Endothelial cell of umbilical vein (primary cell): ENCODE measurements at regions not wholly inside any gene's neighbourhood (a gene's known extent, or its start where the extent isn't known, plus 50 kb on each side); places are given as distances from the start of the nearest gene placed in this dataset.

Source experiments
- BruUV-seq: library from RNA; stranded (reverse); fragments of 400-500 nt; replicated peaks from 2 replicates; lab custom pipeline; 2021; lab: Mats Ljungman, UMichigan
- CTCF ChIA-PET: fragments of 300-600, 350-600 bp; sonication (Branson Sonifier 250); formaldehyde crosslinking; loops from one replicate; lab custom pipeline; 2021; ENCODE audit warnings: antibody characterized with exemption, inconsistent platforms; lab: Charles Lee
- POLR2A ChIA-PET: fragments of 300-600, 350-600 bp; sonication (Branson Sonifier 250); formaldehyde crosslinking; loops from one replicate; lab custom pipeline; 2021; ENCODE audit warnings: antibody characterized with exemption, inconsistent platforms; lab: Charles Lee
- DNase-seq: peaks from one replicate; pipeline ENCODE4 v3.0.0-alpha.2; 2011; ENCODE audit warnings: low read depth, low spot score
- FAIRE-seq: peaks from 2 replicates; lab custom pipeline; 2011; peaks lifted over from hg19 to GRCh38; lab: Jason Lieb, UNC
- H2AFZ ChIP-seq: 2 replicates; pipeline ENCODE4 v1.6.0; 2012; ENCODE audit warnings: low read depth, low read length, control low read depth, inconsistent platforms
- H3K27ac ChIP-seq: 2 replicates; pipeline ENCODE4 v1.5.1; 2011; ENCODE audit warnings: low read depth, mild to moderate bottlenecking, control low read depth, low read length, moderate library complexity; ENCODE audit not compliant: insufficient read depth
- H3K27me3 ChIP-seq, 2 experiments: 2 replicates each; pipeline versions ENCODE4 v1.6.0 to v1.6.1; 2011; ENCODE audit warnings: low read length in 2 of 2, mixed read lengths in 1 of 2; ENCODE audit not compliant: control insufficient read depth in 2 of 2, insufficient read depth in 2 of 2
- H3K36me3 ChIP-seq, 2 experiments: 2 replicates in 1 of 2; 3 replicates in 1 of 2; pipeline ENCODE4 v1.5.1; 2011; ENCODE audit warnings: low read length in 2 of 2, mild to moderate bottlenecking in 1 of 2, moderate library complexity in 1 of 2; ENCODE audit not compliant: control insufficient read depth in 2 of 2, insufficient read depth in 2 of 2; ENCODE audit errors: extremely low read depth in 1 of 2
- H3K4me1 ChIP-seq: 3 replicates; pipeline ENCODE4 v1.5.1; 2011; ENCODE audit warnings: mild to moderate bottlenecking, low read length; ENCODE audit not compliant: control insufficient read depth, insufficient read depth; ENCODE audit errors: extremely low read depth
- H3K4me2 ChIP-seq: 2 replicates; pipeline ENCODE4 v1.6.1; 2011; ENCODE audit warnings: low read length, control low read depth, mixed read lengths; ENCODE audit not compliant: insufficient read depth
- H3K4me3 ChIP-seq, 3 experiments: fragments of 200-600 bp in 1 of 3; sonication (generic), shearing (Covaris generic) in 1 of 3; replicated peaks in 1 of 3; 2 replicates each; pipeline ENCODE4 v1.5.1; 2011 to 2016; ENCODE audit warnings: control low read depth in 3 of 3, low read length in 3 of 3, mild to moderate bottlenecking in 2 of 3, inconsistent platforms in 1 of 3, low read depth in 1 of 3, moderate library complexity in 1 of 3; ENCODE audit not compliant: insufficient read depth in 1 of 3
- H3K79me2 ChIP-seq: 2 replicates; pipeline ENCODE4 v1.6.0; 2012; ENCODE audit warnings: low read length, inconsistent platforms; ENCODE audit not compliant: control insufficient read depth, insufficient read depth
- H3K9ac ChIP-seq: replicated peaks from 2 replicates; pipeline ENCODE3; 2011; ENCODE audit warnings: low read length, control low read depth; ENCODE audit not compliant: insufficient read depth; ENCODE audit errors: extremely low read depth
- H3K9me1 ChIP-seq: replicated peaks from 3 replicates; pipeline ENCODE4 v1.6.0; 2011; ENCODE audit warnings: mild to moderate bottlenecking, low read length; ENCODE audit not compliant: control insufficient read depth, insufficient read depth; ENCODE audit errors: extremely low read depth
- H3K9me3 ChIP-seq: replicated peaks from 2 replicates; pipeline ENCODE4 v1.5.1; 2012; ENCODE audit warnings: low read length, inconsistent platforms; ENCODE audit not compliant: control insufficient read depth, insufficient read depth
- H4K20me1 ChIP-seq: replicated peaks from 2 replicates; pipeline ENCODE3; 2011; ENCODE audit warnings: mild to moderate bottlenecking, low read length; ENCODE audit not compliant: control insufficient read depth, insufficient read depth; ENCODE audit errors: extremely low read depth
- CTCF ChIP-seq, 2 donors: IDR thresholded peaks; 1 replicate in 1 of 2; 2 replicates in 1 of 2; pipeline ENCODE4 v1.5.1; 2011; ENCODE audit warnings: low read length in 2 of 2, mild to moderate bottlenecking in 2 of 2, moderate library complexity in 2 of 2, control low read depth in 1 of 2, inconsistent platforms in 1 of 2, low read depth in 1 of 2; ENCODE audit not compliant: insufficient read depth in 1 of 2; ENCODE audit errors: extremely low read depth in 1 of 2
- EZH2 ChIP-seq: IDR thresholded peaks from 2 replicates; pipeline ENCODE4 v1.6.1; 2012; ENCODE audit warnings: borderline replicate concordance, low read depth, mild to moderate bottlenecking, moderate library complexity, low read length, inconsistent platforms; ENCODE audit not compliant: severe bottlenecking
- FOS ChIP-seq: IDR thresholded peaks from 2 replicates; pipeline ENCODE4 v1.6.1; 2011; ENCODE audit warnings: mild to moderate bottlenecking, low read length, moderate library complexity, borderline replicate concordance; ENCODE audit not compliant: insufficient read depth
- GATA2 ChIP-seq: IDR thresholded peaks from 2 replicates; pipeline ENCODE4 v1.7.0; 2011; ENCODE audit warnings: low read depth, mild to moderate bottlenecking, moderate library complexity, mixed read lengths, low read length; ENCODE audit not compliant: insufficient read length, insufficient read depth
- MAX ChIP-seq: IDR thresholded peaks from 2 replicates; pipeline ENCODE4 v1.6.1; 2011; ENCODE audit not compliant: insufficient read depth, insufficient read length
- MYC ChIP-seq: IDR thresholded peaks from one replicate; pipeline ENCODE4 v1.6.1; 2011; ENCODE audit warnings: mild to moderate bottlenecking, low read depth, low read length
- POLR2A ChIP-seq: IDR thresholded peaks from 2 replicates; pipeline ENCODE4 v1.6.1; 2012; ENCODE audit warnings: low read depth, mild to moderate bottlenecking, control low read depth, low read length
- POLR2AphosphoS5 ChIP-seq: IDR thresholded peaks from 2 replicates; pipeline ENCODE4 v1.6.1; 2012; ENCODE audit warnings: low read depth, mild to moderate bottlenecking, control low read depth, low read length, moderate library complexity; ENCODE audit not compliant: insufficient read depth
- dilution Hi-C: fragments of 300-500 bp; cut with MboI; formaldehyde crosslinking; loops from one replicate; pipeline ENCODE4 v1.15.0; 2019; ENCODE audit warnings: low sequenced_read_pairs; ENCODE audit not compliant: extremely low pct_ligation_motif_present
- intact Hi-C: fragments of 100-400 bp; cut with micrococcal nuclease; formaldehyde crosslinking; loops from one replicate; pipeline ENCODE4 v1.10.0; 2022

GRCh38 chr10:2301227-2301626 is 563.9 kb upstream of the ADARB2 start:
- no TSS peak for BruUV-seq
- H3K9me1 ChIP-seq, result no peaks in the 10 kb centered on the region
- intact Hi-C loops, result no loop called here
- peaks cover 11% of the 10 kb centered on the region for H3K9me3 ChIP-seq
- no peak overlapping the region for H3K4me2 ChIP-seq
- TF ChIP-seq MAX, result no peak
- TF ChIP-seq POLR2AphosphoS5, result no peak
- TF ChIP-seq GATA2, result no peak
- H3K36me3 ChIP-seq, result no peaks in the 10 kb centered on the region
- no peak overlapping the region for H3K9ac ChIP-seq
- no peaks in the 10 kb centered on the region for H3K4me1 ChIP-seq
- no peak overlapping the region for H3K27ac ChIP-seq
- no peak overlapping the region for H2AFZ ChIP-seq
- H3K79me2 ChIP-seq, result no peaks in the 10 kb centered on the region
- no peak for DNase-seq
- no peaks in the 10 kb centered on the region for H3K27me3 ChIP-seq
- no peak for FAIRE-seq
- no peak overlapping the region for H3K4me3 ChIP-seq
- POLR2A ChIA-PET, result no interaction called here
- CTCF ChIA-PET, result no interaction called here
- dilution Hi-C loops, result no loop called here
- H4K20me1 ChIP-seq, result no peaks in the 10 kb centered on the region

GRCh38 chr10:2300231-2300630 is 562.9 kb upstream of the ADARB2 start:
- no TSS peak for BruUV-seq
- no peak overlapping the region for H3K27ac ChIP-seq
- ChIA-PET POLR2A (no interaction called here), CTCF (no interaction called here)
- intact Hi-C loops (no loop called here), dilution Hi-C loops (no loop called here)
- H3K4me3 ChIP-seq, result no peak overlapping the region
- TF ChIP-seq EZH2, result no peak
- no peak for TF ChIP-seq CTCF (IDR thresholded peaks at IDR 0.05; ENCODE audit: extremely low read depth in 1 of 2, insufficient read depth in 1 of 2, low read depth in 1 of 2, low read length in 2 of 2)
- TF ChIP-seq POLR2A, result no peak
- no peak for TF ChIP-seq GATA2
- no peak for TF ChIP-seq POLR2AphosphoS5
- TF ChIP-seq MYC, result no peak
- TF ChIP-seq FOS, result no peak
- TF ChIP-seq MAX, result no peak
- FAIRE-seq (no peak), DNase-seq (no peak)
- H3K27me3 ChIP-seq, result no peaks in the 10 kb centered on the region
- no peaks in the 10 kb centered on the region for H4K20me1 ChIP-seq
- H3K79me2 ChIP-seq, result no peaks in the 10 kb centered on the region
- no peak overlapping the region for H3K9ac ChIP-seq
- no peaks in the 10 kb centered on the region for H3K9me1 ChIP-seq
- no peak overlapping the region for H3K4me2 ChIP-seq
- H2AFZ ChIP-seq, result no peak overlapping the region
- no peaks in the 10 kb centered on the region for H3K36me3 ChIP-seq
- no peaks in the 10 kb centered on the region for H3K4me1 ChIP-seq
- peaks cover 10% of the 10 kb centered on the region for H3K9me3 ChIP-seq
